Testis (tissue), 2 donors: ENCODE measurements at regions not wholly inside any gene's neighbourhood (a gene's known extent, or its start where the extent isn't known, plus 50 kb on each side); places are given as distances from the start of the nearest gene placed in this dataset.

Source experiments
- DNase-seq: peaks from one replicate; pipeline ENCODE4 v3.0.0-alpha.2; 2019
- H3K27ac ChIP-seq, 2 donors: fragments of 200-600 bp; sonication (generic); one replicate each; pipeline ENCODE4 v1.5.1; 2019
- H3K27me3 ChIP-seq: fragments of 200-600 bp; sonication (generic); one replicate; pipeline ENCODE4 v1.5.1; 2019
- H3K36me3 ChIP-seq: fragments of 200-600 bp; sonication (generic); one replicate; pipeline ENCODE4 v1.5.1; 2017; ENCODE audit warnings: low read depth; ENCODE audit errors: missing control alignments
- H3K4me1 ChIP-seq: fragments of 200-600 bp; sonication (generic); one replicate; pipeline ENCODE4 v1.5.1; 2019
- H3K4me3 ChIP-seq, 2 donors: fragments of 200-600 bp; sonication (generic); one replicate each; pipeline ENCODE4 v1.5.1; 2017 to 2019
- H3K9me3 ChIP-seq: fragments of 200-600 bp; sonication (generic); one replicate; pipeline ENCODE4 v1.5.1; 2017
- CTCF ChIP-seq, 3 experiments: fragments of 450-650 bp in 2 of 3; fragments of 200-600 bp in 1 of 3; sonication (generic) in 1 of 3; IDR thresholded peaks; one replicate each; pipeline ENCODE4 v1.5.1; 2016 to 2019; ENCODE audit warnings: antibody characterized with exemption in 3 of 3, mild to moderate bottlenecking in 2 of 3, moderate library complexity in 1 of 3
- POLR2A ChIP-seq: fragments of 450-650 bp; IDR thresholded peaks from one replicate; pipeline ENCODE4 v1.6.1; 2017; ENCODE audit warnings: antibody characterized with exemption, mild to moderate bottlenecking, moderate library complexity
- WGBS, 2 donors: methylation state at CpG; one replicate each; pipeline ENCODE4 v1.1.5; 2018; 5-methylcytosine and 5-hydroxymethylcytosine counted together
- intact Hi-C: fragments of 100-400 bp; cut with DNase I; formaldehyde crosslinking; loops from one replicate; pipeline ENCODE4 v1.15.1; 2023; ENCODE audit warnings: low total_unique reads

GRCh38 chr3:126292318-126293070, 64.7 kb downstream of the KLF15 start:
- no peak for DNase-seq
- no peak overlapping the region for H3K4me3 ChIP-seq
- H3K36me3 ChIP-seq, result no peaks in the 10 kb centered on the region
- 79 to 88% methylated on average over 11 of the region's 11 CpGs for WGBS, 2 donors
- intact Hi-C loops, result no loop called here
- H3K4me1 ChIP-seq, result no peaks in the 10 kb centered on the region
- no peaks in the 10 kb centered on the region for H3K27me3 ChIP-seq
- TF ChIP-seq POLR2A, result no peak
- no peak for TF ChIP-seq CTCF (IDR thresholded peaks at IDR 0.05)
- no peak overlapping the region for H3K27ac ChIP-seq
- H3K9me3 ChIP-seq, result no peaks in the 10 kb centered on the region

GRCh38 chr3:126291537-126291936, 65.7 kb downstream of the KLF15 start:
- H3K9me3 ChIP-seq, result no peaks in the 10 kb centered on the region
- peaks cover 6% of the 10 kb centered on the region for H3K4me1 ChIP-seq
- H3K4me3 ChIP-seq, result no peak overlapping the region
- 72 to 84% methylated on average over 8 of the region's 8 CpGs for WGBS, 2 donors
- no peak for DNase-seq
- H3K27me3 ChIP-seq, result no peaks in the 10 kb centered on the region
- no peaks in the 10 kb centered on the region for H3K36me3 ChIP-seq
- no peak overlapping the region for H3K27ac ChIP-seq
- intact Hi-C loops, result no loop called here
- TF ChIP-seq CTCF (IDR thresholded peaks at IDR 0.05) (no peak), POLR2A (no peak)

- Histone ChIP-seq H3K27ac (no peak overlapping the region), H3K4me1 (peaks cover 6% of the 10 kb centered on the region), H3K4me3 (no peak overlapping the region), H3K9me3 (no peaks in the 10 kb centered on the region), H3K36me3 (no peaks in the 10 kb centered on the region), H3K27me3 (no peaks in the 10 kb centered on the region)
- intact Hi-C loops, result no loop called here
- TF ChIP-seq POLR2A (no peak), CTCF (IDR thresholded peaks at IDR 0.05) (no peak)
- WGBS, 2 donors, result 51 to 68% methylated on average over 6 of the region's 6 CpGs
- no peak for DNase-seq
These were observed 66.1 kb downstream of the KLF15 start for GRCh38 chr3:126291061-126291460.

- 50 to 74% methylated on average over 1 of the region's 1 CpG for WGBS, 2 donors
- intact Hi-C loops, result no loop called here
- Histone ChIP-seq H3K4me1 (peaks cover 6% of the 10 kb centered on the region), H3K4me3 (no peak overlapping the region), H3K27ac (no peak overlapping the region), H3K27me3 (no peaks in the 10 kb centered on the region), H3K9me3 (no peaks in the 10 kb centered on the region), H3K36me3 (no peaks in the 10 kb centered on the region)
- TF ChIP-seq POLR2A (no peak), CTCF (IDR thresholded peaks at IDR 0.05) (no peak)
- no peak for DNase-seq
These were observed 66.9 kb downstream of the KLF15 start for GRCh38 chr3:126290325-126290724.

- 69 to 79% methylated on average over 1 of the region's 1 CpG for WGBS, 2 donors
- Histone ChIP-seq H3K27me3 (no peaks in the 10 kb centered on the region), H3K27ac (no peak overlapping the region)
These were observed 68.1 kb downstream of the KLF15 start for GRCh38 chr3:126289096-126289495.

More at GRCh38 chr3:126289096-126289495, 68.1 kb downstream of the KLF15 start:
- Histone ChIP-seq H3K36me3 (no peaks in the 10 kb centered on the region), H3K4me1 (peaks cover 6% of the 10 kb centered on the region), H3K4me3 (no peak overlapping the region), H3K9me3 (no peaks in the 10 kb centered on the region)
- no peak for DNase-seq
- intact Hi-C loops, result no loop called here
- TF ChIP-seq CTCF (IDR thresholded peaks at IDR 0.05) (no peak), POLR2A (no peak)
